Germinal center (tissue), 1 donor: ENCODE measurements at regions not wholly inside any gene's neighbourhood (a gene's known extent, or its start where the extent isn't known, plus 50 kb on each side); places are given as distances from the start of the nearest gene placed in this dataset.

Source experiments
- DNase-seq: peaks from one replicate; pipeline ENCODE4 v3.0.0; 2012; ENCODE audit warnings: mixed read lengths, low spot score

DNA sequence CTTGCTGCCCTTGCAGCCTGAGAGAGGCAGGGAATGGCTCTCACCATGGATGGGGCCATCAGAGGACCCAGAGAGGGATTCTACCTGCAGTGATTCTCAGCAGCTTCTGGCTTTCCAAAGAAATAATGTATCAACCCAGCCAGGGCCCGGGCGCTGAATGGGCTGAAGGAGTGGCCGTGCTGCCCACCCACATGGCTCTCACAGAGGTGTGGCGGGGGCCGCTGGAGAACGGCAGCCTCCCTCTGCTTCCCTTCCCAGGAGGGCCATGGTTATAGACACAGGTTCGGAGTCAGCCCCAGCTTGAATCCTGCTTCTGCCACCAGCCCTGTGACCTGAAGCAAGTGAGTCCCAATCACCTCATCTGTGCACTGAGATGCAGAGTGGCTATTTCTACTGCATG, 82.7 kb downstream of the THAP12 start:
- DNase-seq, result no peak

DNA sequence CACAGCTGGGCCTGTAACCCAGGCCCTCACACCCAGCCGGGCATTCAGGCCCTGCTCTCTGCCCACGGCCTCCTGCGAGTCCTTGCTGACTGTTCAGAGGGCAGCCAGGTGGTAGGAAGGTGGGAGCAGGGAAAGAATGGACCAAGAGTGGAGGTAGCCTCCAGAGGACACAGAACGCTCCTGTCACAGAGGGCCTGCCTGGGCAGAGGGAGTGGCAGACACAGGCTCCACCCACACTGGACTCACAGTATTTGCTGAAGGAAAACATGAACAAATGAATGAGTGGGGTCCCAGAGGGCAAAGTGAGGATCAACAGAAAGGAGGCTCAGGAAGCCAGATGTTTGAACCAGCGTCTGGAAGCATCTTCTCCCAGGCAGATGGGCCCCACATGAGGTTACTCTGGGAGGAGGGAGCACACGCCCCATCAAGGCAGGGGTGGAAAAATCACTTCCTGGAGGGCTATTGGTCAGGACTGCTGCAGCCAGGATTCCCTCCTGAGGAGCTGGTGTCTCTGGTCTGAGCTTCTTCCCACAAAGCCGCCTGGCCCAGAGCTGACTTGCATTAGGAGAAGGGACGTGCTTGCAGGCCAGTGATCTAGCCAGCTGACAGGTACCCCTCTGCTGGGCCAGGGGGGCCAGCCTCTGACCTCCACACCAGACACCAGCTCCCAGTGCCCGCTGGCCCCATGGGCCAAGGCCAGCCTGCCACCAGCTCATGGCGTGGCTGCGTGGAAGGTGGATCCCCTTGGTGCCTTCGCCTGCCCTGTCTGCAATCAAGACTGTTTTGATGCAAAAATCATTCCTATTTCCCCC, 84.0 kb downstream of the THAP12 start:
- DNase-seq, result no peak

- no peak for DNase-seq
These were observed 86.9 kb upstream of the WNT11 start for GRCh38 chr11:76293189-76293631.

GRCh38 chr11:76292583-76293188, 86.4 kb upstream of the WNT11 start:
- DNase-seq, result no peak

DNA sequence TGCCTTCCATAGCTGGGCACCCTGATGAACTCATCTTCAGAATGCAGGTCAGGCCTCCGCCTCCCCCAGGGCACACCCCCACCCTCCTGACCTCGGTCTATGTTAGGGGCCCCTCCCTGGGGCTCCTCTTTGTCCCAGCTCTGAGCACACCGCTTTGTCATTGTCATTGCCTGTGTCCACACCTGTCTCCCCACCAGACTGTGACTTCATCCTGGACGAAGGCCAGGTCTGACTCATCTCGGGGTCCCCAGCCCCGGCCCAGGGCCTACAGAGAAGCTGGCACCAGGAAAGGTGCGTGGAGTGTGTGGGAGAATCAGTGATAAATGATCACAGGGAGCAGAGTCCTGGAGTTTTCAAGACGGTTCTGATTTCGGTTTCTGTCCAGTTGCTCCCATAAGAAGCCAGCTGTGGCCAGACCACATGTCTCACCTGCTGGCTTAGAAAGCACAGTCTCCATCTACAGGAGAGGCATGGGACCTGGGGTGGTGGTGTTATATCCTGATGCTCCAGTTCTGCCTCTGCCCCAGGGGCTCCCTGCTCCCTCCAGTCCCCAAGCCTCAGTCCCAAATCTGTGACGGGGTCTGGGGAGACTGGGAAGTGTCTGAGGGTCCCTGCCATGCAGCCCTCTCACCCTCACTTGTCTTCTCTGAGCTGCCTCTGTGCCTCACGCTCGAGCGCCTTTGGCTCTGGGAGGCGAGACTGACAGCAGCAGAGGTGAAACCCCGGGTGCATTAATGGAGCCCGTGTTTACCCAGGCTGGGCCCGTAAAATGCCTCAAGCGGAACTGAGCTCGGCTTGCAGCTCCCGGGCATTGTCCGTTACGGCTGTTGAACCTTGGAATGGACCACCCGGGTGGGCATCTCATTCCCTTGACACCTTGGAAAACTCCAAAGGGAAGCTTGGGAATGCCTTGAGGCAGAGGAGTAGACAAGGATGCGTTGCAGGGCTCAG, 85.5 kb upstream of the WNT11 start:
- no peak for DNase-seq

GRCh38 chr11:76288166-76288980, 82.1 kb upstream of the WNT11 start:
- DNase-seq, result no peak

- no peak for DNase-seq
These were observed 80.9 kb upstream of the WNT11 start for GRCh38 chr11:76287227-76287626.

DNA sequence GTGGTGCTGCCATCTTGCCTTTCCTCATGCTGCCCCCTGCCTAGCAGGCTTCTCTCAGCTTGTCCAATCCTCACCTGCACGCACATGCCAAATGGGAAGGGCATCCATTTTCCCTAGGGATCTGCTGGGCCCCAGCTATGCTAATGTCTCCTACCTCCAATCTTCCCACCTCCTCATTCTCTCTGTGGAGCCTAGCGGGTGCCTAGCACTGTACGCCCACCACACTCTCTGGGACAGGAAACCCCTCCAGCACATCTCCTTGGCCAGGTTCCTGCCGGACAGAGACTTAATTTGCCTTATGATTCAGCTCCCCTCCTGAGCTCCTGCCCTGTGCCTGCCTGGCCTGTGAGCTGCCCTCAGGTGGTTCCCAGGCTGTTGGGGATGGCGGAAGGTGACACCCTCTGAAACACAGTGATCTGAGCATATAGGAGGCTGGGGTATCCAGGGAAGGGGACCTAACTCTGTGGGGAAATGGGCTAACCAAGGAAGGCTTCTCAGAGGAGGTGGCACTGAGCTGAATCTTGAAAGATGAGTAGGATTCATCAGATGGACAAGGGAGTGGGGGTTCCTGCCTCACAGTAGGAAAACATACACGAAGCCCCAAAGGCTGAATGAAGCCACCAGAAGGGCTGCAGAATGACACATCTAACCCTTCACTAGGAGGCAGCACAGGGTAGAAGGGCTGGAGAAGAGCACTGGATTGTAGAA, 79.2 kb upstream of the WNT11 start:
- no peak for DNase-seq

GRCh38 chr11:76284161-76284560, 77.9 kb upstream of the WNT11 start:
- DNase-seq, result no peak

GRCh38 chr11:76282811-76283595, 76.7 kb upstream of the WNT11 start:
- DNase-seq, result no peak

GRCh38 chr11:76282172-76282571, 75.9 kb upstream of the WNT11 start:
- DNase-seq, result no peak

GRCh38 chr11:76281558-76281906, 75.2 kb upstream of the WNT11 start:
- DNase-seq, result no peak

- no peak for DNase-seq
These were observed 74.7 kb upstream of the WNT11 start for GRCh38 chr11:76280882-76281557.

DNA sequence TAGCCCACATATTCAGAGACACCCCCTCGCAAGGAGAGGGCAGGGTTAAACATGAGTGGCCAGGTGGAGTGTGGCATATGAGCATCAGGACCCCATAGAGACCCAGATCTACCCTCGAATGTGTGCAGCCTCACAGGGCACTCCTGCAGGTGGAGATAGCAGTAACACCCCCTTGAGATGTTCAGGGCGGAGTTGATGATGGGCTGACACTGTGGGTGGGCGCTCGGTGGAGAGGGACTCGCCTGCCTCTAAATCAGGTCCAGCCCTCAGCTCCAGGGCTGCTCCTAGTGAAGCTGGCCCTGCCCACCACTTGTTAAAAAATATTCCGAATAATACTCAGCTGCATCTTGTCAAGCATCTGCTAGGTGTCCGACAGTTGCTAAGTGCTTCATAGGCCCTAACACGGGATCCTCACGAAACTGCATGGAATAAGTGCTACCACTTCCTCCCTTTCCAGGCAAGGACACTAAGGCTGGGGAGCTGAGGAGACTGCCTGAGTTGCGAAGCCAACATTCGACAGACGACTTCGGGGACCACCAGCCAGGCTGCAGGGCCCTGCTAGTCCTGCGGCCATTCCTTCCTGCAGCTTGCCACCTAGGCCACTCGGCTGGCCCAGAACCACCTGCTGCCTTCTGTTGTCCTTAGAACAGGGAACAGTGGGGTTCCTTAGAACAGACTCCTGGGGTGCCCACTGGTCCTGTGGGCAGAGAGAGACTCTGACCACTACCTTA, 74.0 kb upstream of the WNT11 start:
- no peak for DNase-seq

GRCh38 chr11:76279646-76280045, 73.3 kb upstream of the WNT11 start:
- DNase-seq, result no peak

DNA sequence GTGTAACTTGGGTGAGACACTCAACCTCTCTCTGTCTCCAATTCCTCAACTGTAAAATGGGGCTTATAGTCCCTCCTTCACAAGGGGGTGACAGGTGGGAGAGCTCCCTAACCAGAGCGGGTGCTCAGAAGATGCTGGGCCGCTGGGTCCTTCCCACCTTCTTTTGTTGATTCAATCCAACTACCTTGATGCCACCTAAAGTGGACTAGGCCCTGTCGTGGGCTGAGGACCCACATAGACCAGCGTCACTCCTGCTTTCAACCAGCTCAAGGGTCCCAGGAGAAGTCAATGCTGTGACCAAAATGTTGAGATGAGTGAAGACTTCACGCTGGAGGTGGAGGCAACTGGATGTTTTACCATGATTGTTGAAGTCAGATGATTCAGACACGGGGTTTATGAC, 72.7 kb upstream of the WNT11 start:
- DNase-seq, result no peak

DNA sequence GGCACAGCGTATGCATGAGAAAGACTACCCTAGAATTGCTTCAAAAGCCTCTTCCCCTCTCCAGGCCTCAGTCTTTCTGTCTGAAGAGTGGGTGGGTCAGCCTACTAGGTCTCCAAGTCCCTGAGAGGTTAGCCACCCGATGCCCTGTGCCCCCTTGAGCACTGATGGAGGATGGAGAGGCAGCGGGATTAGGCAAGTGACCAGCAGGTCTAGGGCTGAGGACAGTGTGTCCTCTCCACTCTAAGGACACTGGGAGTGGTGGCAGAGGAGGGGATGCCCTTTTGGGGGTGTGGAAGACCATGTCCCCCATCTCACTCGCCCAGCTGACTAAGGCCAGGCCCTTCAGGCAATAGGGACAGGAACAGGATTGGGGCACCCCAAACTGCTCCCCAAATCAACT, 72.2 kb upstream of the WNT11 start:
- DNase-seq, result no peak

- DNase-seq, result peak; percentile 79
These were observed 71.2 kb upstream of the WNT11 start for GRCh38 chr11:76277298-76278175.
